Parathyroid adenoma (tissue), 2 donors: ENCODE measurements at regions not wholly inside any gene's neighbourhood (a gene's known extent, or its start where the extent isn't known, plus 50 kb on each side); places are given as distances from the start of the nearest gene placed in this dataset.

Source experiments
- H2AFZ ChIP-seq: fragments of 300-600 bp; sonication (generic); one replicate; pipeline ENCODE4 v1.7.0; 2017; ENCODE audit warnings: antibody characterized with exemption, mild to moderate bottlenecking
- H3K27ac ChIP-seq: fragments of 300-600 bp; sonication (generic); one replicate; pipeline ENCODE4 v1.7.0; 2017
- H3K27me3 ChIP-seq: fragments of 300-600 bp; sonication (generic); one replicate; pipeline ENCODE4 v1.7.0; 2017; ENCODE audit warnings: low read length; ENCODE audit not compliant: control insufficient read depth, insufficient read depth
- H3K36me3 ChIP-seq: fragments of 300-600 bp; sonication (generic); one replicate; pipeline ENCODE4 v1.7.0; 2017; ENCODE audit warnings: low read length; ENCODE audit not compliant: control insufficient read depth, insufficient read depth
- H3K4me1 ChIP-seq: fragments of 300-600 bp; sonication (generic); one replicate; pipeline ENCODE4 v1.7.0; 2017; ENCODE audit warnings: control low read depth
- H3K4me2 ChIP-seq: fragments of 300-600 bp; sonication (generic); one replicate; pipeline ENCODE4 v1.7.0; 2017; ENCODE audit warnings: low read length
- H3K4me3 ChIP-seq: fragments of 300-600 bp; sonication (generic); one replicate; pipeline ENCODE4 v1.7.0; 2017; ENCODE audit warnings: low read depth, low read length
- H3K79me2 ChIP-seq: fragments of 300-600 bp; sonication (generic); one replicate; pipeline ENCODE4 v1.7.0; 2017; ENCODE audit warnings: control low read depth
- H3K9ac ChIP-seq: fragments of 300-600 bp; sonication (generic); one replicate; pipeline ENCODE4 v1.7.0; 2017; ENCODE audit warnings: mild to moderate bottlenecking
- H3K9me3 ChIP-seq: fragments of 300-600 bp; sonication (generic); one replicate; pipeline ENCODE4 v1.7.0; 2017; ENCODE audit warnings: low read length; ENCODE audit not compliant: control insufficient read depth
- CTCF ChIP-seq: fragments of 300-600 bp; sonication (generic); IDR thresholded peaks from one replicate; pipeline ENCODE4 v1.7.0; 2017; ENCODE audit warnings: antibody characterized with exemption, mild to moderate bottlenecking
- donor health status: primary hyperparathyroidism.

- no peak overlapping the region for H2AFZ ChIP-seq
- no peaks in the 10 kb centered on the region for H3K27me3 ChIP-seq
- no peak overlapping the region for H3K4me3 ChIP-seq
- no peak overlapping the region for H3K27ac ChIP-seq
- no peaks in the 10 kb centered on the region for H3K36me3 ChIP-seq
- H3K4me2 ChIP-seq = no peak overlapping the region
- no peaks in the 10 kb centered on the region for H3K4me1 ChIP-seq
- TF ChIP-seq CTCF = no peak
- no peak overlapping the region for H3K9ac ChIP-seq
- H3K9me3 ChIP-seq = no peaks in the 10 kb centered on the region
- H3K79me2 ChIP-seq = no peaks in the 10 kb centered on the region
Observed at GRCh38 chr9:17057729-17058128, 77.1 kb upstream of the CNTLN start.

GRCh38 chr9:17052626-17053025 lies 82.2 kb upstream of the CNTLN start:
- no peaks in the 10 kb centered on the region for H3K27me3 ChIP-seq
- H3K4me2 ChIP-seq = no peak overlapping the region
- no peak overlapping the region for H3K9ac ChIP-seq
- no peak for TF ChIP-seq CTCF
- H3K36me3 ChIP-seq = no peaks in the 10 kb centered on the region
- no peaks in the 10 kb centered on the region for H3K4me1 ChIP-seq
- H3K9me3 ChIP-seq = no peaks in the 10 kb centered on the region
- no peaks in the 10 kb centered on the region for H3K79me2 ChIP-seq
- no peak overlapping the region for H2AFZ ChIP-seq
- H3K27ac ChIP-seq = no peak overlapping the region
- no peak overlapping the region for H3K4me3 ChIP-seq

- no peak overlapping the region for H3K9ac ChIP-seq
- no peak for TF ChIP-seq CTCF
- no peaks in the 10 kb centered on the region for H3K4me1 ChIP-seq
- H2AFZ ChIP-seq = no peak overlapping the region
- no peaks in the 10 kb centered on the region for H3K79me2 ChIP-seq
- no peaks in the 10 kb centered on the region for H3K9me3 ChIP-seq
- no peaks in the 10 kb centered on the region for H3K27me3 ChIP-seq
- H3K36me3 ChIP-seq = no peaks in the 10 kb centered on the region
- no peak overlapping the region for H3K4me2 ChIP-seq
- H3K4me3 ChIP-seq = no peak overlapping the region
- H3K27ac ChIP-seq = no peak overlapping the region
Observed at GRCh38 chr9:17045381-17045940, 89.4 kb upstream of the CNTLN start.

DNA sequence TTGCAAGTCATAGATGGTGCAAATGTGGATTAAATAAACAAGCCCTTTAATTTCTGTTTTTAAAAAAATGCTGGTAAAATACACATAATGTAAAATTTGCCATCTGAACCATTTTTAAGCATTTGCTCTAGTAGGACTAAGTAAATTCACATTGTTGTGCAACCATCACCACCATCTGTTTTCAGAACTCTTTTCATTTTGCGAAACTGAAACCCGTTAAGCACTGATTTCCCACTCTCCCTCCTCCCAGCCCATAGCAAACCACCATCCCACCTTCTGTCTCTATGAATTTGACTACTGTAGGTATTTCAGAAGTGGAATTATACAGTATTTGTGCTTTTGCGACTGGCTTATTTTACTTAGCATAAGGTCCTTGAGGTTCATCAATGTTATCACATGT lies 103.3 kb upstream of the CNTLN start:
- Histone ChIP-seq H3K4me3 (no peak overlapping the region), H3K27me3 (no peaks in the 10 kb centered on the region), H3K9ac (no peak overlapping the region), H3K4me2 (no peak overlapping the region), H3K4me1 (no peaks in the 10 kb centered on the region), H3K36me3 (no peaks in the 10 kb centered on the region), H3K27ac (no peak overlapping the region), H3K79me2 (no peaks in the 10 kb centered on the region), H2AFZ (no peak overlapping the region), H3K9me3 (no peaks in the 10 kb centered on the region)
- TF ChIP-seq CTCF = no peak

GRCh38 chr9:17025281-17025680 lies 109.6 kb upstream of the CNTLN start:
- Histone ChIP-seq H3K4me3 (no peak overlapping the region), H3K36me3 (no peaks in the 10 kb centered on the region), H3K4me2 (no peak overlapping the region), H3K4me1 (no peaks in the 10 kb centered on the region), H3K9me3 (no peaks in the 10 kb centered on the region), H3K79me2 (no peaks in the 10 kb centered on the region), H3K9ac (no peak overlapping the region), H3K27ac (no peak overlapping the region), H3K27me3 (no peaks in the 10 kb centered on the region), H2AFZ (no peak overlapping the region)
- TF ChIP-seq CTCF = no peak
